Fibroblast of skin of back (primary cell): ENCODE measurements at regions not wholly inside any gene's neighbourhood (a gene's known extent, or its start where the extent isn't known, plus 50 kb on each side); places are given as distances from the start of the nearest gene placed in this dataset.
"Not testable (repeated sequence)": the region's sequence is repeated elsewhere in the genome, so short reads cannot be mapped to it uniquely, and the experiment has no call there.

Source experiments
- DNase-seq: peaks from one replicate; pipeline ENCODE4 v3.0.0-alpha.2; 2013

- no peak for DNase-seq
Measured at GRCh38 chr4:140246216-140246615, 92.2 kb upstream of the MAML3 start.

GRCh38 chr4:140244328-140244727, 90.3 kb upstream of the MAML3 start:
- DNase-seq = no peak

GRCh38 chr4:140243278-140243753, 89.3 kb upstream of the MAML3 start:
- no peak for DNase-seq

- DNase-seq = no peak
Measured at GRCh38 chr4:140242357-140243277, 88.6 kb upstream of the MAML3 start.

- no peak for DNase-seq
Measured at GRCh38 chr4:140240237-140240636, 86.3 kb upstream of the MAML3 start.

- DNase-seq = no peak
Measured at GRCh38 chr4:140239311-140239710, 85.3 kb upstream of the MAML3 start.

GRCh38 chr4:140238351-140239056, 84.5 kb upstream of the MAML3 start:
- DNase-seq = peak; percentile 73

GRCh38 chr4:140237616-140238350, 83.8 kb upstream of the MAML3 start:
- peak; percentile 95 for DNase-seq

GRCh38 chr4:140236654-140237169, 82.7 kb upstream of the MAML3 start:
- peak; percentile 50 for DNase-seq

- no peak for DNase-seq
Measured at GRCh38 chr4:140234697-140235060, 80.7 kb upstream of the MAML3 start.

- peak; percentile 76 for DNase-seq
Measured at GRCh38 chr4:140233791-140234696, 80.1 kb upstream of the MAML3 start.

- DNase-seq = no peak
Measured at GRCh38 chr4:140229881-140230280, 75.9 kb upstream of the MAML3 start.

GRCh38 chr4:140227286-140227685, 73.3 kb upstream of the MAML3 start:
- DNase-seq = no peak

GRCh38 chr4:140223056-140223810, 69.2 kb upstream of the MAML3 start:
- DNase-seq = peak; percentile 20

GRCh38 chr4:140222171-140222570, 68.2 kb upstream of the MAML3 start:
- peak; percentile 40 for DNase-seq

- DNase-seq = no peak
Measured at GRCh38 chr4:140220058-140220457, 66.1 kb upstream of the MAML3 start.

GRCh38 chr4:140219567-140219966, 65.6 kb upstream of the MAML3 start:
- DNase-seq = no peak

GRCh38 chr4:140219070-140219469, 65.1 kb upstream of the MAML3 start:
- not testable (repeated sequence) for DNase-seq

- peak; percentile 15 for DNase-seq
Measured at GRCh38 chr4:140213749-140214148, 59.8 kb upstream of the MAML3 start.

GRCh38 chr4:140213116-140213515, 59.1 kb upstream of the MAML3 start:
- DNase-seq = no peak

- no peak for DNase-seq
Measured at GRCh38 chr4:140212646-140213045, 58.7 kb upstream of the MAML3 start.
